Lower lobe of right lung (tissue), 2 donors: ENCODE measurements at regions not wholly inside any gene's neighbourhood (a gene's known extent, or its start where the extent isn't known, plus 50 kb on each side); places are given as distances from the start of the nearest gene placed in this dataset.

Source experiments
- ATAC-seq, 2 donors: fragments of 200-7000 bp; cut with Tn5 transposase; one replicate each; pipeline ENCODE4 v1.9.1; 2020 to 2022; ENCODE audit warnings: mild to moderate bottlenecking in 2 of 2, moderate library complexity in 2 of 2
- DNase-seq: peaks from one replicate; pipeline ENCODE4 v3.0.0-alpha.2; 2020
- H3K27ac ChIP-seq: fragments of 200-600 bp; one replicate; pipeline ENCODE4 v1.8.0; 2022
- H3K27me3 ChIP-seq: fragments of 200-600 bp; one replicate; pipeline ENCODE4 v1.8.0; 2022; ENCODE audit warnings: low read depth
- H3K36me3 ChIP-seq: fragments of 200-600 bp; one replicate; pipeline ENCODE4 v1.8.0; 2022; ENCODE audit warnings: mild to moderate bottlenecking
- H3K4me1 ChIP-seq: fragments of 200-600 bp; one replicate; pipeline ENCODE4 v1.8.0; 2022
- H3K4me3 ChIP-seq: fragments of 200-600 bp; one replicate; pipeline ENCODE4 v1.8.0; 2022; ENCODE audit warnings: mild to moderate bottlenecking
- H3K9me3 ChIP-seq: fragments of 200-600 bp; one replicate; pipeline ENCODE4 v1.8.0; 2022
- intact Hi-C: fragments of 100-400 bp; cut with DNase I; formaldehyde crosslinking; loops from one replicate; pipeline ENCODE4 v1.11.0; 2022
- TF ChIP-seq, protein P1 (sequence below): fragments of 200-600 bp; IDR thresholded peaks from one replicate; pipeline ENCODE4 v1.8.0; 2022; ENCODE audit warnings: antibody characterized with exemption, mild to moderate bottlenecking
- donor health status: DM: no; HTN: yes; CAD: no; lungs with severe emphysema.

DNA sequence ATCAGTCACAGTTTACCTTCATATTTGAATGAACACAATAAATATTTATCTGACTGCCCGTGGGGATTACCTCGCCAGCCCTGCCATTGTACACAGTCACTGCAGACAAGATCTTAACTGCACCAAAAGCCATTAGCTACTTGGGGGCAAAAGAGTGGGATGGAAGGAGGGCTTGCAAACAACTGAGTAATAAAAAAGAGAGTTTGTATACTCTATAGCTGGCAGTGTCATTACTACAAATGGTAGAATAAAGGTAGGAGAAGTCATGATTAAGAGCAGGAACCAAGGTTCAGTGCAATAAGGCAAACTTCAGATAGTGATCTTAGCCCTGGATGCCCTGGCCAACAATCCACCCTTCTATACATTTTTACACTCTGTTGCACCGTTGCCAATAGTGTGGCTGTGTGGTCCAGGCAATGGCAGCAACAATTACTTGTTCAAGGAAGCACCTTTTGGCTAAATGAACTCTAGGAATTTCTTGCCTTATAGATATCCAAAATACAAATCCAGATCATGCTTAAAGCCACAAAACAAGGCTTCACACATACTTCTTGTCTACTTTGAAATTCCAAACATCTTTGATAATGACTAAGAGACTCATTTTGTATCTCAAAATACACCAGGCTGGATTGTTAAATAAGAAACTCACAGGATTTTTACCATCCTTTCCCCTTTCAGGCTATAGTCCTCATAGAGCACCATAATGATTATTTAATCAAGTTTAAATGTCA is 955.4 kb upstream of the ADGRB3 start:
- TF ChIP-seq, protein P1, sequence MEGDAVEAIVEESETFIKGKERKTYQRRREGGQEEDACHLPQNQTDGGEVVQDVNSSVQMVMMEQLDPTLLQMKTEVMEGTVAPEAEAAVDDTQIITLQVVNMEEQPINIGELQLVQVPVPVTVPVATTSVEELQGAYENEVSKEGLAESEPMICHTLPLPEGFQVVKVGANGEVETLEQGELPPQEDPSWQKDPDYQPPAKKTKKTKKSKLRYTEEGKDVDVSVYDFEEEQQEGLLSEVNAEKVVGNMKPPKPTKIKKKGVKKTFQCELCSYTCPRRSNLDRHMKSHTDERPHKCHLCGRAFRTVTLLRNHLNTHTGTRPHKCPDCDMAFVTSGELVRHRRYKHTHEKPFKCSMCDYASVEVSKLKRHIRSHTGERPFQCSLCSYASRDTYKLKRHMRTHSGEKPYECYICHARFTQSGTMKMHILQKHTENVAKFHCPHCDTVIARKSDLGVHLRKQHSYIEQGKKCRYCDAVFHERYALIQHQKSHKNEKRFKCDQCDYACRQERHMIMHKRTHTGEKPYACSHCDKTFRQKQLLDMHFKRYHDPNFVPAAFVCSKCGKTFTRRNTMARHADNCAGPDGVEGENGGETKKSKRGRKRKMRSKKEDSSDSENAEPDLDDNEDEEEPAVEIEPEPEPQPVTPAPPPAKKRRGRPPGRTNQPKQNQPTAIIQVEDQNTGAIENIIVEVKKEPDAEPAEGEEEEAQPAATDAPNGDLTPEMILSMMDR, result no peak
- no peak for DNase-seq
- Histone ChIP-seq H3K9me3 (peaks cover 2% of the 10 kb centered on the region), H3K27ac (no peak overlapping the region), H3K27me3 (no peaks in the 10 kb centered on the region), H3K36me3 (no peaks in the 10 kb centered on the region), H3K4me3 (no peak overlapping the region), H3K4me1 (no peaks in the 10 kb centered on the region)
- intact Hi-C loops, result no loop called here
- no peak for ATAC-seq

- no peaks in the 10 kb centered on the region for H3K36me3 ChIP-seq
- H3K9me3 ChIP-seq, result peaks cover 17% of the 10 kb centered on the region
- no peaks in the 10 kb centered on the region for H3K4me1 ChIP-seq
- ATAC-seq, result no peak
- H3K27ac ChIP-seq, result no peak overlapping the region
- intact Hi-C loops, result no loop called here
- H3K27me3 ChIP-seq, result no peaks in the 10 kb centered on the region
- no peak for DNase-seq
- TF ChIP-seq, protein P1, result no peak
- H3K4me3 ChIP-seq, result no peak overlapping the region
Observed at GRCh38 chr6:67676892-67677291, 958.2 kb upstream of the ADGRB3 start.

DNA sequence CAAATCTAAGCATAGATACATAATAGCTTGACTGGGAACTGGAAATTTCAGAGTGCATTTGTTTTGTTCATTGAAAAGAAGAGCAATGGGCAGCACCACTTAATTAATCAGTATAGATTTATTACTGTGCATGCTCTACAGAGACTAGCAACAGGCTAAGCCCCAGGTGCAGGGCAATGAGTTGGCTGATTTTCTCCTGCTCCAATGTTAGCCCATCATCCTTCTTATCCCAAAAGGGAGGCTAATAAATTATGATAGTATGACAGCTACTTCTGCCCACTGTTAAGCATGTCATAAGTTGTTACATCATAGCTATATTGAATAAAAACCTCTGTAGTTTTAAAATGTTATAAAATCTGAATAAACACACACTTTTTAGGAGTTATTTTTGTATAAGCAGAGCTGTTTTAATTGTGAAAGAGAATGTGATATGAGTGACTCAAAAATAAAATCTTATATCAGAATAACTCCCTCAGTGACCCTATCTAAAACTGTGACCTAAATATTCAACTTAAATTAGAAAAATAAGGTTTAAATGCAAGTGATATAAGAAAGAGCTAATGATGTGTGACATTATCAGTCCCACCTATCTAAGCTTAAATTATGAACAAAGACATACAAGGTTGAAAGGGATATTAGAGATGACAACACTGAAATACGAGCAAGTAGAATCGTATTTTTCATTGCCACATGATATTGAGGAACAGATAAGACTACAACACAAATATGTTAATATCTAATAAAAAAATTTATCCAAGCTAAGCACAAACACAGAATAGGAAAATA is 967.3 kb upstream of the ADGRB3 start:
- no peaks in the 10 kb centered on the region for H3K36me3 ChIP-seq
- DNase-seq (no peak), ATAC-seq (no peak)
- H3K4me1 ChIP-seq, result no peaks in the 10 kb centered on the region
- H3K27me3 ChIP-seq, result no peaks in the 10 kb centered on the region
- H3K27ac ChIP-seq, result no peak overlapping the region
- peaks cover 12% of the 10 kb centered on the region for H3K9me3 ChIP-seq
- intact Hi-C loops, result no loop called here
- TF ChIP-seq, protein P1, result no peak
- no peak overlapping the region for H3K4me3 ChIP-seq

- no peak for ATAC-seq
- intact Hi-C loops, result no loop called here
Observed at GRCh38 chr6:67666177-67666964, 968.7 kb upstream of the ADGRB3 start.

DNA sequence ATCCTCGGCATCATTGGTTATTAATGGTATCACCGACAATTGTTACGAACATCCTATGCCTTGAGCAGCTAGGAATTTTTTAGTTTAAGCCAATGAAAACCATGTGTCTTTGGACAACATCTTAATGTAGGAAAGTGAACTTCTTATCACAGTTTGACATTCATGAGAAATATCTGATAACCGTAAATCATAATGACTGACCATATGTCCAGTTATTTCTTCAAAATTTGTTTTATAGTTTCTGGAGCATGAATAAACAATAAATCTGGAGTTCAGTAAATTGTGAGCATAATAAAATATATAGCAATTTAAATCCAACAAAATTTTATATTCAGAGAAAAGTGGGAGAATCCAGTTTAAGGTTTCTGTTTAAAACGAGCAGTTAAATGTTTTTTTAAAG is 970.1 kb upstream of the ADGRB3 start:
- DNase-seq (no peak), ATAC-seq (no peak)
- Histone ChIP-seq H3K27ac (no peak overlapping the region), H3K4me3 (no peak overlapping the region), H3K36me3 (no peaks in the 10 kb centered on the region), H3K9me3 (no peaks in the 10 kb centered on the region), H3K27me3 (no peaks in the 10 kb centered on the region), H3K4me1 (no peaks in the 10 kb centered on the region)
- TF ChIP-seq, protein P1, result no peak
- intact Hi-C loops, result no loop called here

More at GRCh38 chr6:67666177-67666964, 968.7 kb upstream of the ADGRB3 start:
- DNase-seq, result no peak
- peaks cover 2% of the 10 kb centered on the region for H3K9me3 ChIP-seq
- TF ChIP-seq, protein P1, result no peak
- H3K27me3 ChIP-seq, result no peaks in the 10 kb centered on the region
- no peaks in the 10 kb centered on the region for H3K36me3 ChIP-seq
- no peaks in the 10 kb centered on the region for H3K4me1 ChIP-seq
- no peak overlapping the region for H3K4me3 ChIP-seq
- no peak overlapping the region for H3K27ac ChIP-seq
